Fibroblast of peridontal ligament (primary cell): ENCODE measurements at regions not wholly inside any gene's neighbourhood (a gene's known extent, or its start where the extent isn't known, plus 50 kb on each side); places are given as distances from the start of the nearest gene placed in this dataset.

Experiments
- DNase-seq: peaks from one replicate; pipeline ENCODE4 v3.0.0-alpha.2; 2010; ENCODE audit errors: extremely low read depth

- DNase-seq, result no peak
Measured at GRCh38 chr18:60663060-60663989, 290.8 kb upstream of the MC4R start.

- DNase-seq, result no peak
Measured at GRCh38 chr18:60664736-60665135, 292.2 kb upstream of the MC4R start.

- no peak for DNase-seq
Measured at GRCh38 chr18:60667016-60667415, 294.4 kb upstream of the MC4R start.

- peak; percentile 4 for DNase-seq
Measured at GRCh38 chr18:60668583-60668982, 296.0 kb upstream of the MC4R start.

GRCh38 chr18:60669938-60670337 lies 297.4 kb upstream of the MC4R start:
- DNase-seq, result no peak

GRCh38 chr18:60671021-60671420 lies 298.4 kb upstream of the MC4R start:
- no peak for DNase-seq

GRCh38 chr18:60675126-60675525 lies 302.6 kb upstream of the MC4R start:
- no peak for DNase-seq

- no peak for DNase-seq
Measured at GRCh38 chr18:60675801-60676200, 303.2 kb upstream of the MC4R start.

- no peak for DNase-seq
Measured at GRCh38 chr18:60676815-60677214, 304.2 kb upstream of the MC4R start.

GRCh38 chr18:60684843-60685513 lies 312.4 kb upstream of the MC4R start:
- peak; percentile 65 for DNase-seq

- DNase-seq, result peak; percentile 2
Measured at GRCh38 chr18:60686142-60686541, 313.6 kb upstream of the MC4R start.

- DNase-seq, result no peak
Measured at GRCh38 chr18:60691061-60691460, 318.5 kb upstream of the MC4R start.

GRCh38 chr18:60693426-60693825 lies 320.9 kb upstream of the MC4R start:
- DNase-seq, result no peak

GRCh38 chr18:60698901-60699300 lies 326.3 kb upstream of the MC4R start:
- no peak for DNase-seq

- DNase-seq, result no peak
Measured at GRCh38 chr18:60722742-60723141, 350.2 kb upstream of the MC4R start.

GRCh38 chr18:60732143-60732542 lies 359.6 kb upstream of the MC4R start:
- no peak for DNase-seq

- no peak for DNase-seq
Measured at GRCh38 chr18:60739212-60739611, 366.6 kb upstream of the MC4R start.

GRCh38 chr18:60740313-60740712 lies 367.7 kb upstream of the MC4R start:
- DNase-seq, result no peak

- DNase-seq, result no peak
Measured at GRCh38 chr18:60746491-60746890, 373.9 kb upstream of the MC4R start.

GRCh38 chr18:60746919-60747318 lies 374.3 kb upstream of the MC4R start:
- DNase-seq, result no peak

GRCh38 chr18:60753753-60754152 lies 381.2 kb upstream of the MC4R start:
- no peak for DNase-seq

- DNase-seq, result no peak
Measured at GRCh38 chr18:60754413-60755009, 381.9 kb upstream of the MC4R start.

GRCh38 chr18:60755134-60755533 lies 382.6 kb upstream of the MC4R start:
- DNase-seq, result no peak
